ENCODE measurements at regions not wholly inside any gene's neighbourhood (a gene's known extent, or its start where the extent isn't known, plus 50 kb on each side); places are given as distances from the start of the nearest gene placed in this dataset.

DNA sequence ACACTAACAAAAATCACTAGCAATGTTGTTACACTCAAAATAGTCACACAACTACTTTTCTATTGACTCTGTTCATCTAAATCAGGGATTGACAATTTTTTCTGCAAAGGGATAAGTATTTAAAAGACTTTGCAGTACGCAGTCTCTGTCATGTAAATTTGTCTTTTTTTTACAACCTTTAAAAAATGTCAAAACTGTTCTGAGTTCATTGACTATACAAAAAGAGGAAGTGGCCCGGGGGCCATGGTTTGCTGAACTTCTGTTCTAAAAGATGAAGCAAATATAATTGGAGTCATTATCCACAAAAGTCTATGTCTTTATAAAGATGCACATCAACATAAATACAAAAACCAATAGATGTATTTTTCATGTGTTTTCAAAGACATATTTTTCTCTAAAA is 1310.3 kb downstream of the RPA4 start:
- TF ChIP-seq, protein P1, sequence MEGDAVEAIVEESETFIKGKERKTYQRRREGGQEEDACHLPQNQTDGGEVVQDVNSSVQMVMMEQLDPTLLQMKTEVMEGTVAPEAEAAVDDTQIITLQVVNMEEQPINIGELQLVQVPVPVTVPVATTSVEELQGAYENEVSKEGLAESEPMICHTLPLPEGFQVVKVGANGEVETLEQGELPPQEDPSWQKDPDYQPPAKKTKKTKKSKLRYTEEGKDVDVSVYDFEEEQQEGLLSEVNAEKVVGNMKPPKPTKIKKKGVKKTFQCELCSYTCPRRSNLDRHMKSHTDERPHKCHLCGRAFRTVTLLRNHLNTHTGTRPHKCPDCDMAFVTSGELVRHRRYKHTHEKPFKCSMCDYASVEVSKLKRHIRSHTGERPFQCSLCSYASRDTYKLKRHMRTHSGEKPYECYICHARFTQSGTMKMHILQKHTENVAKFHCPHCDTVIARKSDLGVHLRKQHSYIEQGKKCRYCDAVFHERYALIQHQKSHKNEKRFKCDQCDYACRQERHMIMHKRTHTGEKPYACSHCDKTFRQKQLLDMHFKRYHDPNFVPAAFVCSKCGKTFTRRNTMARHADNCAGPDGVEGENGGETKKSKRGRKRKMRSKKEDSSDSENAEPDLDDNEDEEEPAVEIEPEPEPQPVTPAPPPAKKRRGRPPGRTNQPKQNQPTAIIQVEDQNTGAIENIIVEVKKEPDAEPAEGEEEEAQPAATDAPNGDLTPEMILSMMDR (optimal IDR thresholded peaks at IDR 0.05 in 1 of 3, IDR thresholded peaks at IDR 0.05 in 1 of 3, conservative IDR thresholded peaks at IDR 0.05 in 1 of 3; ENCODE audit: extremely low read depth in 1 of 3, insufficient read depth in 2 of 3, low read length in 3 of 3), result no peak
- TF ChIP-seq EZH2 (IDR thresholded peaks at IDR 0.05; ENCODE audit: low read length), result no peak

All from keratinocyte (primary cell).